ENCODE measurements at regions not wholly inside any gene's neighbourhood (a gene's known extent, or its start where the extent isn't known, plus 50 kb on each side); places are given as distances from the start of the nearest gene placed in this dataset.
"Not testable (repeated sequence)": the region's sequence is repeated elsewhere in the genome, so short reads cannot be mapped to it uniquely, and the experiment has no call there.

DNA sequence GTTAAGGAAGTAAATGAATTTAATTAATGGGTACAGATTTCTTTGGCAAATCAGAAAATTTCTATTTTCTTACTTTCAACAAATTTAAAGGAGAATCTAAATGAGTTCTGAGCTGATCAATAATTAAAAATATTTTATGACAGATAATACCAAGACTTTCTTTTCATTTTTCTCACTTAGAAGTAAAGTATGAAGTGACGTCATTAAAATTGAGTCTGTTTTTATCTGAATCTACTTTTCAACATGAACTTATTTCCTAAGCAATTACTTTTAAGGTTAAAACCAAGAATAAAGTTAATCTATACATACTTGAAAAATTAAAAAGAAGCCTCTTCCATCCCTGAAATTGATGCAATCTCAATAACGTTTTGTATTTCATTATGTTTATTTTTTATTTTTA lies 552.8 kb upstream of the ST8SIA4 start:
- DNase-seq: no peak

DNA sequence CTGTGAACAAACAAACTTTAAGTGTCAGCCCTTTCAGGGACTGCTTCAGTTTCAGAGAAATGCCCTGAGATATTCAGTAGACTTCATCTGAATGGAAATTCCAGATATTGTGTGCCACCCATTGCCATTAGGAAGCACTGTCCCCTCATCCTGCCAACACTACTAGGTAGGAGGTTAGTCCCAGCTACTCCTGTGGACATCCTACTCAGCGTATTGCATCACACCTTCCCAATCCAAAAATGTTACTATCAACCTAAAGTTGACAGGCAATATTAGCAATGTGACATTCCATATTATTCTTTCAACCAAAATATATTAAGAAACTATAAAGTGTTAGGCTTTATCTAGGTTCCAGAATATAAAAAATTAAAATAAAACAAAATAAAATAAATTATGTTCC lies 552.0 kb upstream of the ST8SIA4 start:
- DNase-seq: no peak

DNA sequence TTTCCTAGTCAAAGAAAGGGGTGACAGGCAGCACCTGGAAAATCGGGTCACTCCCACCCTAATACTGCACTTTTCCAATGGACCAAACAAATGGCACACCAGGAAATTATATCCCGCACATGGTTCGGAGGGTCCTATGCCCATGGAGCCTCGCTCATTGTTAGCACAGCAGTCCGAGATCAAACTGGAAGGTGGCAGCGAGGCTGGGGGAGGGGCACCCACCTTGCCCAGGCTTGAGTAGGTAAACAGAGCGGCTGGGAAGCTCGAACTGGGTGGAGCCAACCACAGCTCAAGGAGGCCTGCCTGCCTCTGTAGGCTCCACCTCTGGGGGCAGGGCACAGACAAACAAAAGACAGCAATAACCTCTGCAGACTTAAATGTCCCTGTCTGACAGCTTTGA lies 539.2 kb upstream of the ST8SIA4 start:
- DNase-seq: not testable (repeated sequence)

DNA sequence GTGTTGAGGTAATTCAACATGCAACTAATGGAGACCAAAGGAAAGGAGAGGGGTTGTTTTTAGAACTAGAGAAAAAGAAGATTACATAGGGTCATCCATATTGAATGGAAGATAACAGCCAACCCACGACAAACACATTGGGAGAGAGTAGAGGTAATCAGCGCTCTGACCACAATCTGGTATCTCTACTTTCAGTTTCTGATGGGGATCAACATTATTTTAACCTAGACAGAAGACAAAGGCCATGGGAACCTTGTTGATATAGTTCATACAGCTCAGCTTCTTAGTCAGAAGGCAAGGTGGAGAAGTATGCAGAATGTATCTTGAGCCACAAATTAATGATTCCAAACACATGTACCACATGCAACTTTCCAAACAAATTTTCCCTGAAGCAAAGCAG lies 537.1 kb upstream of the ST8SIA4 start:
- DNase-seq: no peak

DNA sequence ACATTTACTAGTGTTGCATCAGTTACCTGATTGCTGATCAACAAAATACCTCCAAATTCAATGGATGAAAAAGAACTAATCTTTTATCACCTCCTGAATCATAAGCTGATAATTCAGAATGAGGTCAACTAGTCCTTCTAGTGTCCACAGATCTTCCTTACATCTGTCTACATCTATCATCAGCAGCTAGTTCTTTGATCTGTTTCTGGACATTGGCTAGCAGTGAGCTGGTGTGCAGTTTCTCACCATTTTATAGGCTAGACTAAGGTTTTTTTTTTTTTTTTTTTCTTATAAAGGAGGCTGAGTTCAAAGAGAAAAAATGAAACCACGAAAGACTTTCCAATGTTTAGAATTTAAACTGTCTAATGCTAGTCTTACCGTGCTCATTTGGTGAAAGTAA lies 534.3 kb upstream of the ST8SIA4 start:
- no peak for DNase-seq

DNA sequence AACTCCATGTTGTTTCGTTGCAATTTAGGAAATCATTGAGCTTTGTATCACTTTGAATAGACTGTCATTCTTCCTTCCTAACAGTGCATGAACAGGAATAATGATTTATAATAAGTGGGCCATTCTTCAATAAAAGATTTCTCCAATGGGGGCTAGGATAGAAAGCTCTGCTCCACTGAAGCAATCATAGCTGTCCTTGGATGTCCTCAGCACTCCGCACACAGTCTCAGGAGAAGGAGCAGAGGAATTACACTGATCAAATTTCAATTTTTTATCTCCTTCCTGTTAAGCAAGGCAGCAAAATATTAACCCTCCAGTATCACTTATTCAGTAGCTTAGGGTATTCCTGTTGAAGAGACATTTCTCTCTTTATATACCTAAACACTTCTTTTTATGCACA lies 532.7 kb upstream of the ST8SIA4 start:
- peak; percentile 42 for DNase-seq

DNA sequence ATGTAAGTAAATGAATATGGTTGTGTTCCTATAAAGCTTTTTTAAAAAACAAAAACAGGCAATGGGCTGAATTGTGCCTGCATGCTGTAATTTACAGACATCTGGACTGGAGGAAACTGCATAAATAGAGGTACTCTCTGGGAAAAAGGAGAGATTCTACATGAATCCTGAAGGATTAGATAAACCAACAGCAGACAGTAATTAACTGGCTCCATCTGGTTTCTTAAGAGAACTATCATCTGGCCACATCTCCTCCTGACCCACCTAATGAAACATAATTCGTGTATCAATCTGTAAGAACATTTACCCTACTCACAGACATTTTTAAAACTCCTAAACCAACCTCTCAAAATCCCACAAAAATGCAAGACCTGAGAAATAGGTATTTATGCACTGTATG lies 528.1 kb upstream of the ST8SIA4 start:
- DNase-seq: no peak

DNA sequence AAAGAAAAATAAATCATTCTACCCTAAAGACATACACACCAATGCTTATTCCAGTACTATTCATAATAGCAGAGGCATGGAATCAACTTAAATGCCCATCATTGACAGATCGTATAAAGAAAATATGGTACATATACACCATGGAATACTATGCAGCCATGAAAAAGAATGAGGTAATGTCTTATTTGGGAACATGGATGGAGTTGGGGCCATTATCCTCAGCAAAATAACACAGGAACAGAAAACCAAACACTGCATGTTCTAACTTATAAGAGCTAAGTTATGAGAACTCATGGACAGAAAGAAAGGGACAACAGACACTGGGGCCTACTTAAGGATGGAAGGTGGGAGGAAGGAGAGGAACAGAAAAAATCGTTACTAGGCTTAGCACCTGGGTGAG lies 527.5 kb upstream of the ST8SIA4 start:
- no peak for DNase-seq

DNA sequence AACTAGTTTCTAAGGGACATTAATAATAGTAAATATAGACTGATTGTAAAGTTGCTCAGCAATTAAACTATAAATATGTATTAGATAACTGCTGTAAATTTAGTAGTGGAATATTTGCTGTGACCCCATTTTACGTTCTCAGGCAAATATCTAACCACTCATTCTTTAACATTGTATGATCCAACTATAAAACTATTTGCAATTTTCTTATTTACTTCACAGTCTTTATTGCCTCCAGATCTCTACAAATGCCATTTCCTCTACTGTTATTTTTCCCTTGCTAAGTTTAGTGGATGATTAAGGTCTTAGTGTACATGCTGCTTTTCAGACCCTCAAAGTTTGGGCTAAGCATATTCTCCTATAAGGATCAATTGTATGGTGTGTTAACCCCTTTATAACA lies 526.2 kb upstream of the ST8SIA4 start:
- no peak for DNase-seq

DNA sequence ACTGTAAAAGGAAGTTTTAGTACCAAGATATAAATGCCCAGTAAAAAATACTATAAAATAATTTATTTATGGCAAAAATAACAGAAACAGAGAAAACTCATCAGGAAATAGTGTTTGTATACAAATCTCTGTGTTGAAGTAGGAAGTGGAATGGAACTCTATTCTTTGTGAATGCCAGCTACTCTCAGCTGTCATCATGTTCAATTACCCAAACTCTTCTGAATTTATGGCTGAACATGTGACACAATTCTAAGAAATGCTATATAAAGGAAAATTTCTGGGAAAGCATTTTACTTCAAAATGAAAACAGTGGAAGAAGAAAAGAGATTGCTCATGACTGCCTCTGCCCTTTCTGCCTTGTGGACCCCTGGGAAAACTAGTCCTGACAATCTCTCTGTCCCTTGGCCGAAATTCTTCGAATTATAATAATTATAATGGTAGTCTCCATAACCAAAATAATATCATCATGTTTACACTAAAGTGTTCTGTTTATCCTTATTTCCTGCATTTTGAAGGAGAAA lies 522.3 kb upstream of the ST8SIA4 start:
- DNase-seq: no peak

DNA sequence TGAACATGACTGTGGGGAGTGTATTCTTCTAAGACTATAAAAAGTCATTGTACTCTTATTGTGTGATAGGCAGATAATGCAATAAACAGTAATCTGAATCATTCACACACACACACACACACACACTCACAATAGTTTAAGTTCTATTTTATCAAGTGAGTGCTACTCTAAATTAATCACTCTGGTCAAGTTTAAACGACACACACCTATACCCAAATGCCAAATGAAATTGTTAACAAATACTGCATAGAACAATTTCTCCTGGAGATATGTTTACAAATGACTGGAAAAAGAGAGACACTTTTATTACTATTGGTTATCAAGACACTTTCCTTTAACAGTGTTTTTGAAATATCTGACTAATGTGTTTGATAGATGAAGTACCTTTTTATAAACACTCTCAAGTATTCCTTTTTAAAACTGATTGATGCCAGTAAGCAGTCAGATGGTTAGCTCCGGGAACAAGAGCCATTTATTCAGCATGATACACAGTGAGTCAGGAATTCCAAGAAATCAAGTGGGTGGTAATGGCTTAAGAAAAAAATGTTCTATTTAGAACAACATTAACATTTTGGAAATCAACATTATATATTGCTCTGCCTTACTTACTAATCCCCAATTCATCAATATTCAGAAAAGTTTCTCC lies 521.6 kb upstream of the ST8SIA4 start:
- no peak for DNase-seq

DNA sequence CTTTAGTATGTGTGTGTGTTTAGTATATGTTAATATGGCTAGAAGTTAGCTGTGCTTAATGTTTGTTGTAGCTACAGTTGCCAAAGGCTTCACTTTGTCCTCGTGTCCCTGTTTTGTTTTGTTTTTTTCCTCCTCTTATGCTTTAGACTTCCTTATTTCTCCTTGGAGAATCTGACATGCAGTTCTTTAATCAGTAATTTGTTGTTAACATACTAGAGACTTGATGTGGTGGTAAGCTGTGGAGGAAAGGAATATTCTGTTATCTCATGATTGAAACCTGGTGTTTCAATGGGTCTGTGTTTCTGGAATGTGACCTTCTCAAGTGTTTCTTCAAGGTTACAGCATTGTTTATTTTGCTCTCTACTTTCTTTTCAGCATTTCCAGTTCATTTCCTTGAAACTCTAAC lies 515.6 kb upstream of the ST8SIA4 start:
- no peak for DNase-seq

DNA sequence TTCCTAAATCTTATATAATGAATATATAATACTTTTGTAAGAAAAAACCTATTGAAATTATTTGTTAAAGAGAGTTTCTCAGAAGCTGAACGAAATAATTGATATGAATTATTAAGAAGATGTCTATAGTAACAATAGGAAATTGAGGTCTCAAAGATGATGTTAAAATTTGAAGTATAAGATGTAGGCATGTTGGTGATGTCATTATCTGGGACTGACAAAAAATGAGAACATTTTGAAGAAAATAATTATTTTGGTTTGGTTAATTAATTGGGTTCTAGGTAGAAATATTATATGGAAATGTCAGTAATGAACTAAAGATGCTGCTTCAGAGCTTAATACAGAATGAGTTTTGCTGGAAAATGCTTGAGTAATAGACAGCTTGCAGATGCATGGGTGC lies 501.4 kb upstream of the ST8SIA4 start:
- no peak for DNase-seq

DNA sequence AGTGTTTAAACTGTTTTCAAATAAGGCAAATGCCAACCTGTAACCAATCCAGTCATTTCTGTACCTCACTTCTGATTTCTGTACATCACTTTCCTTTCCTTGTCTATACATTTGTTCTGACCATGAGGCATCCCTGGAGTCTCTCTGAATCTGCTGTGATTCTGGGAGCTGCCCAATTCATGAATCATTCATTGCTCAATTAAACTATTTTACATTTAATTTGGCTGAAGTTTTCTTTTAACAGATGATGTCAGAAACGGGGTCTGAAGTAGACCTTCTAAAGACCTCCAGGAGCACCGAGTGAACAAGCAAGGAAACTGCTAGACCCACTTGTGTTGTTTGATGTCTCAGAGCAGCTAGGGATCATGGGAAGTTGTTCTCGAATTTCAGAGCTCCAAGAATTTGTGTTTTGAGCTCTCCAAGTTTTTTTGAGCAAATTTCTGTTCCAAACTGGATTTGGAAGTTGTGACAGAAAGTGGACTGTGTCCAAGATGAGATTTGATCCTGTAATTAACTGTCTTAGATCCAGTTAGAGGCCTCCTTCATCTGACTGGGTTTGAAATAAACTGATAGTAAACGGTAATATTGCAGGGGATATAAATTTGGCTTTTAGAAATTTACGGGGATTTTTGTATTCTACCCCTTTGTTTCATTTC lies 490.8 kb upstream of the ST8SIA4 start:
- DNase-seq: no peak

DNA sequence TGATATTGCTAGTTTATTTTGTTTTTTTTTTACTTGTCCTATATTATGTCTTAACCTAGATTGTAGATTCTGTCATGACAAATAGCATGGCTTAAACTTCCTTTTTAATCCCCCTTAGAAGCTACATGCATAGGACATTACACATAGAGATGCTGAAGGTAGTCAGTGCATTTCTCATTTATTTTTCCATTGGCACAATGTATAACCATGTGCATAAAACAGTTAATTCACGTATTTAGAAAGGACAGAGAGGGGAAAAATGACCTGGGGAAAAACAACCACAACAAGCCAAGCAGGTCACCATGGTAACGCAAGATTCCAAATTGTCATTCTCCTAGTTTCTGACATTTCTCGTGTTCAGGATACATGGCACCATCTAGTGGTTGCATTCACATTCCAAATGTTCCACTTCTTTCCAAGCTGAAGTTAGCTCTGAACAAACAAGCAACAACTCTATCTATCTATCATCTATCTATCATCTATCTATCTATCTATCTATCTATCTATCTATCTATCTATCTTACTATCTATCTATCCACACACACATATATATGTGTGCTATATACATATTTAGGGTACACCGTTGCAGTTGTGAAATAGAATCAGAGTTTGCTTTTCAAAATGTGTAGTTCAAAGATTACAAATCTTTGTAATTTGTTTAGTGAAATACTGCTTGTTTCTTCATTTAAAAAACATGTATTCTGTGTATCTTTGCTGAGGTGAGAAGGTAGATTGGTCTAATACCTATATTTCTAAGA lies 487.2 kb upstream of the ST8SIA4 start:
- DNase-seq: peak; percentile 85

DNA sequence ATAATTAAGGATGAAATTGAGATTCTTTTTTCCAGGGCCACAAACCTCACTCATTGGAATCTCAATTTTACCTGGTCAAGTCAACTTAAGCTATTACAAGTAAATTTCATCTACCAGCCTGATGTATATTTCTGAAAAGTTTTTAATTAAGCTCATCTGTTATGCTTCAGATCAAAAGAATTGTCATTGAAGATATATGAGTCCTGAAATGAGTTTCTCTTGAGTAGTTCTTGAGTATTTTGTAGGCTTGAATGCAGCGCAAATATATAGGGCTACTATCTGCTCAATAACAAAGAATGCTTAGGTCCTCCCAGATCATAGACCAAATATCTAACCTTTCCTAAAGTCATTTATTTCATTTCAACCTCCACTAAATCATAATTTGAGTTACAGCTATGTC lies 482.2 kb upstream of the ST8SIA4 start:
- DNase-seq: no peak

DNA sequence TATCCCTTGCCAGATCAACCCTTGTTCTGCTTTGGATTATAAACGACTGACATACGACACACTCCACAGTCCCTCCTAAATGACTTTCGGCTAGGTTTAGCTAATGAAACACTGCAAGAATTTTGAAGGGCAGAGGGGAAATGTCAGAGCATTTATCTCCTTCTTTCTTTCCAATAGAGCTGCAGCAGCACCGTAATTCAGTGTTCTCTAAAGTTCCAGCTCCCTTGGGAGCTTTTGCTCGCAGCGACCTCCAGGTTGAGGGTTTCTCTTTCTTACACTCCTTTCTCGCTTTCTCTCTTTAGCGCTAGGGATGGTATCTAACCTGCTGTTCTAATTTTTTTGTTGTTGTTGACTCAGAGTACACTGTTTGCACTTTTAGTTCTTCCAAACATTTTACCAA lies 467.1 kb upstream of the ST8SIA4 start:
- DNase-seq: peak; percentile 39

DNA sequence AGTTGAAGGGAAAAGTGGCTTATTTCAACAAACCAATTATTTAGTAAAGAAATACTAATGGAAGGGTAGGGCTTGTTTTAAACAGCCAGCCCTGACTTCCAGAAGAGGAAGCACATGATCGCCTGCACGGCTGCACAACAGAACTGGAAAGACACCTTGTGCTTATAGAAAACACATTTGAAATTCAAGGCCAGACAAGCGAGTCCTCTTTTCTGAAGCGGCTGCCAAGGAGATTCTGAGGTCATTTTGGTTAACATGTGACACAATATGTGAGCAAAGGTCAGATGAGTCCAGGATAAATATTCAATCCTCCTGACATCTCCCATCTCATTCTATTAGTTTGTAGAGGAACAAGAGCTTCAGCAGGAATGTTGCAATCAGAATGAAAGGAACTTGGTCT lies 461.4 kb upstream of the ST8SIA4 start:
- peak; percentile 11 for DNase-seq

DNA sequence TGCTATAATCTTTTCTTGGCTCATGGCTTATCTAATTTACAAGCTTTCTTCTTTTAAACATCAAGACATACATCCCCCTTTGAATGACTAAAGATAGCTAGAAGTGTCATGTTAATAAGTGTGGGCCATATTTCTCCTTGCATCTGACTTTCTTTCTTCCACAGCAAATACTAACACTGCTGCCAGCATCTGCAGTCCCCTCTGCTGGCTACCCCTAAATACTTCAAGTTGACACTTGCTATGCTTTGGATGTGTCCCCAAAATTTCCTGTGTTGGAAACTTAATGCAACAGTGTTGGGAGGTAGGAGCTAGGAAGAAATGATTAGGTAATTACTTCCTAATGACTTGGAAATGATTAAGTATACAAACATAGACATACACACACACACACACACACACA lies 459.0 kb upstream of the ST8SIA4 start:
- DNase-seq: no peak

DNA sequence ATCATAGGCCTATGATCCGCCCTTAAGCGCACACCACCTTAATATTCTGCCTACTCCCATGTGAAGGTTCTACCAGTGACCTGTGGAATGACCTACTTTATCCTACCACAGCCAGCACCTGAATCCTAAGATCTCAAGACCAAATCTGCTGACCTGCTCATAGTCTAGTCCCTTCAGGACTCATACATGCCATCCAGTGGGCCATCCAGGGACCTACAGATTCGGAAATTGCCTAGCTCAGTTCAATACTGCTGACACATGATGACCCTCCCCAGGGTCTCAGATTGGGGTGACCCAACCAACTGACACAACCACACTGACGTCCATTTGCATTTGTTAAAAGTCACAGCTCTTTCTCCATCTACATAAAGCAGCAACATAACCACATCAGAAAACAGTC lies 443.8 kb upstream of the ST8SIA4 start:
- DNase-seq: no peak

DNA sequence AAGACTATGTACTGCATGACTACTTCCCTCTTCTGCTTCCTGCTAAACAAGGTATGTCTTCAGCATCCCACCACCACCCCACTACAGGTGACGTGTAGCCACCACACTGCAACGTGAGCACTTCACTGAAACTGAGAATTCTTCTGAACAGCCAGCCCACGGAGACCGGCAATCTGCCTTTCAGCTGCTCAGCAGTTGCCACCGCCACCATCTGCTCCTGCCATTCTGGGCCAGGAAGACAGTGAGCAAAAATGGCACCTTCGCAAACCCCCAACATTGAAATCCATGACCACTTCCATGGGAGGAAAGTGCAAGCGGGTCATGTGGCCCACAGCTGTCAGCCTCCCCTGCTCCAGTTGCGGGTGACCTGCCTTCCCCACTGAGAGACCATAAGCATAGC lies 443.4 kb upstream of the ST8SIA4 start:
- DNase-seq: no peak

DNA sequence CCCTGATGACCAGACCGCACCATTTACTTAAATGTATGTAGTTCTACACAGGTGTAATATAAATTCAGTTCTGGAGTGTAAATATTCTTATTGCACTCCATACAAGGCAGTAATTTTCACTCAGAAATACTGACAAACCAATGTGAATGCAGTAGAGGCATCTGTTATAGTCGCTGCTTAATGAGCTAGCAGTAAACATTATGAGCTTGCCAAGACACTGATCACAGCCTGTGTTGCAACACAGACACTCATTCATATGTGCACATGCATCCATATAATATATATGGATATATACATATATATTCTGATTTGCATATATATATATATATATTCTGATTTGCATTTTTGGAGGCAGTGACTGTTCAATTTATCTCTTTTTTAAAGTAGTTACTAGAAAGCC lies 435.1 kb upstream of the ST8SIA4 start:
- DNase-seq: no peak

DNA sequence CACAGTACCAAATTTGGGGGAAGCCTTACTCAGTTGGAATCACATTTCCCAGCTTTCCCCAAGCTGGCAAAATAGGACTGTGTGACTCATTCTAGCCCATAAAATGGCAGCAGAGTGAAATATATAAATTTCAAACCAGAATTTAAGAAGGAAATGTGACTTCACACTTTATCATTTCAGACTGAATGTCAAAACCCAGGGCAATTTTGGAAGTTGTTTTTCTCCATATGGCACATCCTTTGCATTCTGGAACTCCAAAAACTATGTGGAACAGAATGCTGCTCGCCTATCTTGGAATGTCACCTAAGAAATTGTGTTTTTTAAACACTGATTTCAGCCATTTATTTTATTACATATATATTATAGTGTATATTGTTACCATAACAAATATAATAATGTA lies 424.7 kb upstream of the ST8SIA4 start:
- no peak for DNase-seq

DNA sequence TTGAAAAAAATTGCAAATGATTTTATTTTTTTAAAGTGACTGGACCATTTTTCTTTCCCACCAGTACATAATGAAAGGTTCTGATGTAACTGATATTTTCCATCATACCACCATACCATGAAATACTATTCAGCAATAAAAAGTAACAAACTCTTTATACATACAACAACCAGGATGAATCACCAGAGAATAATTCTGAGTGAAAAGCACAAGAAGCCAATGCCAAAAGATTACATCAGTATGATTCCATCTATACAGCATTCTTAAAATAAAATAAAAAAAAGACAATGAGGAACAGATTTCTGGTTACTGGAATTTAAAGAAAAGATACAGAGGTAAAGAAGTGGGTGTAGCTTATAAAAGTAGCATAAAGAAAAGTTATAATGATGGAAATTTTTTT lies 423.7 kb upstream of the ST8SIA4 start:
- no peak for DNase-seq
